Aorta (tissue), 5 donors: ENCODE measurements at regions not wholly inside any gene's neighbourhood (a gene's known extent, or its start where the extent isn't known, plus 50 kb on each side); places are given as distances from the start of the nearest gene placed in this dataset.

ENCODE experiments used
- ATAC-seq: fragments of 200-7000 bp; cut with Tn5 transposase; one replicate; pipeline ENCODE4 v1.9.1; 2022; ENCODE audit warnings: moderate library complexity; ENCODE audit not compliant: low FRiP score
- DNase-seq, 2 donors: peaks; one replicate each; pipeline ENCODE4 v3.0.0-alpha.2; 2020
- H3K27ac ChIP-seq, 2 donors: one replicate each; pipeline ENCODE4 v1.5.1; 2013; ENCODE audit warnings: low read length in 2 of 2, mild to moderate bottlenecking in 2 of 2, moderate library complexity in 2 of 2, control low read depth in 1 of 2, inconsistent platforms in 1 of 2, low read depth in 1 of 2
- H3K27me3 ChIP-seq, 2 donors: one replicate each; pipeline ENCODE4 v1.6.1; 2013; ENCODE audit warnings: control low read depth in 1 of 2, low read length in 1 of 2, mild to moderate bottlenecking in 1 of 2, moderate library complexity in 1 of 2; ENCODE audit not compliant: insufficient read depth in 2 of 2, control insufficient read depth in 1 of 2
- H3K36me3 ChIP-seq, 2 donors: one replicate each; pipeline ENCODE4 v1.6.1; 2013; ENCODE audit warnings: control low read depth in 1 of 2, low read length in 1 of 2, mild to moderate bottlenecking in 1 of 2; ENCODE audit not compliant: insufficient read depth in 2 of 2, control insufficient read depth in 1 of 2
- H3K4me1 ChIP-seq, 2 donors: one replicate each; pipeline ENCODE4 v1.6.1; 2013; ENCODE audit warnings: low read length in 2 of 2, control low read depth in 1 of 2, mild to moderate bottlenecking in 1 of 2, moderate library complexity in 1 of 2; ENCODE audit not compliant: insufficient read depth in 2 of 2, control insufficient read depth in 1 of 2
- H3K4me3 ChIP-seq, 2 donors: one replicate each; pipeline ENCODE4 v1.5.1; 2013; ENCODE audit warnings: low read length in 2 of 2, control low read depth in 1 of 2, mild to moderate bottlenecking in 1 of 2
- H3K9me3 ChIP-seq: one replicate; pipeline ENCODE4 v1.6.1; 2013; ENCODE audit warnings: mild to moderate bottlenecking, low read length; ENCODE audit not compliant: control insufficient read depth
- WGBS, 2 donors: extraction: QIAGEN DNeasy Blood & Tissue Kit; methylation state at CpG; one replicate each; pipeline ENCODE4 v1.1.7; 2013; 5-methylcytosine and 5-hydroxymethylcytosine counted together
- intact Hi-C, 2 donors: fragments of 100-400 bp; cut with DNase I; formaldehyde crosslinking; loops; one replicate each; pipeline versions ENCODE4 v1.14.2 to v1.15.0; 2022
- donor health status: healthy with polysubstance abuse.
- donor health status: Bipolar disorder and iron deficiency.
- donor health status: DM: no; HTN: no; CAD: no.
- donor health status: DM: no; HTN: no; CAD: no.
- donor health status: DM: yes; HTN: yes; CAD: no.

DNA sequence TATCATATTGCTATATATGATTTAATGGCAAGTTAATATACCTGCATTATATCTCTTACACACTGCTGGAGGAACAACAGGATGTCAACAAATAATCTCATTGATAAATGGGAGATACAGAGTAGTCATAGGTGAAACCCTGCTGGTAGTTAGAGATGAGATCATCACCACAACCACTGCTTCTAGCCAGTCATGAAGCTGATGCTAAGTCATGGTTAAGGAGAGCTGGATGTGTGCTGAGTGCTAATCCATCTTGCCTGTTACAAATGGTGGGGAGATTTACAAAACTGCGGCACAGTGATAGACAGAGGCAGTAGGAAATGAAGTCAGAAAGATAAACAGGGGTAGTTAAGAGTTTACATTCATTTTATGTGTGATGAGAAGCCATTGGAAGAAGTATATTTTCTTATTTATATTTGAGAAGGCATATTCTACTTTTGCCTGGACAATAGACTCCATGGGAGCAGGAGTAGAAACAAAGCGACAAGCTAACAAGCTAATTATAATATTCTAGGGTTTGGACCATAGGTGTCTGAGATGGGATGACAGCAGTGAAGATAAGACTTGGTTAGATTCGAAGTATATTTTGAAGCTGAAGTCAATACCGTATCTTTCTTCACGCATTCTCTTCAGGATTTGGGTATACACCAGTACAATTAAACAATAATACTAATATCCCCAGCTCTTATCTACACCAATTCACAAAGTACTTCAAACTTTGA, 78.0 kb upstream of the TRPC4 start:
- H3K9me3 ChIP-seq: no peaks in the 10 kb centered on the region
- intact Hi-C loops: no loop called here
- H3K36me3 ChIP-seq: no peaks in the 10 kb centered on the region
- no peak for ATAC-seq
- H3K27me3 ChIP-seq: no peaks in the 10 kb centered on the region
- no peak overlapping the region for H3K27ac ChIP-seq
- no peaks in the 10 kb centered on the region for H3K4me1 ChIP-seq
- H3K4me3 ChIP-seq: no peak overlapping the region
- no peak for DNase-seq
- 90 to 92% methylated on average over 5 of the region's 5 CpGs for WGBS, 2 donors

DNA sequence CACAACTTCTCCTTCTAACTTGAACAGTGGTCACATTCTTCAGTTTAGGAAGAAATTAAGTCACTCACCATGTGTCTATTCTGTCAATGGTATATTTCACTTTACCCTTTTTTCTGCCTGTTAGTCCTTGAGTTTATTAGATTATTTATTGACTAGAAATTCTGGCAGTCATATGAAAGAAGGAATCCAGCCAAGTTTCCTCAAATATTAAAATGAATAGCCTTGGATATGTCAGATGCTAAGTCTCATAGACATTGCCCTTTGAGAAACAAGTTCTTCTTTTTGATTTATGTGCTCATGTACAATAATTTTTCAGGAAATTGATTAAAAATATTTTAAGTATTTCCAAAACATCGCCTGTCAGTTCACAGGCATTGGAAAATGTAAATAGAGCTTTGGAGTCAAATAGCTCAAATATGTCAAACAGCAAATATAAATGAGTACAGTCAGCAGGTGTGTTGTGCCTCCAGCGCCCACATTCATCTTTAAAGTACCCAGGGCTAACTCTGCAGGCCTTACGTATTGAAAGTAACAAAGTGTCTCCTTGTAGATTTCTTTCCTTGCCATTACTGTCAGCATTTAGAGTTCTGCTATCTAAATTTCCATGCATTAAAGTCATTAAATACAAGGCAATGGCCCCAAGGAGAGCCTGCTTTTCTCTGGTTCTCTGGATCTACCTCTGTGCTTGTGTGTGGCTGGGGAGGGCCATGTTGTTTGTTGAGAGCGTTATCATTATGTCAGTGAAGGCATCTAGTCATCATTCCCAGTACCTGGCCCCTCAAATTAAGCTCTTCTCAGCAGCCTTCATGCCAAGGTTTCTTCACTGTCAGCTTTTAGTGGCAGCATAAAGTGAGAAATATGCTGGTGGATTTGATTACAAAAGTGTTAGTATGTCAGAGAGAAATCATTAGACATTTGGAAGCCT, 76.3 kb upstream of the TRPC4 start:
- DNase-seq (no peak), ATAC-seq (no peak)
- no peak overlapping the region for H3K4me3 ChIP-seq
- H3K27ac ChIP-seq: no peak overlapping the region
- no peaks in the 10 kb centered on the region for H3K4me1 ChIP-seq
- H3K27me3 ChIP-seq: no peaks in the 10 kb centered on the region
- H3K36me3 ChIP-seq: no peaks in the 10 kb centered on the region
- no peaks in the 10 kb centered on the region for H3K9me3 ChIP-seq
- intact Hi-C loops: no loop called here
- WGBS, 2 donors: 64 to 85% methylated on average over 4 of the region's 4 CpGs

DNA sequence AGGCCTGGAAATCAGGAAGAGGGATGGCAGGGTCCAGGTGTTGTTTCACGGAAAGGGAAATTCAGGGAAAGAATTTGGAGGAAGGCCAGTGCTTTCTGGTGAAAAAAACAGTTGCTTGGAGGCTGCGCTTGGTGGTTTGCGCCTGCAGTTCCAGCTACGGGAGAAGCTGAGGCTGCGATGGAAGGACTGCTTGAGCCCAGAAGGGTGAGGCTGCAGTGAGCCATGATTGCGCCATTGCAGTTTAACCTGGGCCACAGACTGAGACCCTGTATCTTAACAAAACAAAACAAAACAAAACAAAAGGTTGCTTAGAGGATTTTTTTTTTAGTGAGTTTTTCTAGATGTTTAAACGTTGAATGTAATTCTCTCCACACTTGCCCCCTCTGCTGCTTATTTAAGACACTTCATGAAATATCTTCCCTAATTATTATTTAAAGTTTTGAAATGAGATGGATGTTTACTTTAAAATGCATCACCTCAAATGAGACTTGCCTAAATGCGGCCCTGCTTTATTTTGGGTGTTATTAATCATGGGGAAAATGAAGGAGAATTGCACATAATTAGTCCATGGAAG, 75.4 kb upstream of the TRPC4 start:
- Histone ChIP-seq H3K36me3 (no peaks in the 10 kb centered on the region), H3K9me3 (no peaks in the 10 kb centered on the region), H3K4me3 (no peak overlapping the region), H3K27ac (no peak overlapping the region), H3K27me3 (no peaks in the 10 kb centered on the region), H3K4me1 (no peaks in the 10 kb centered on the region)
- WGBS, 2 donors: 71 to 75% methylated on average over 8 of the region's 8 CpGs
- no peak for ATAC-seq
- DNase-seq: no peak
- intact Hi-C loops: no loop called here

DNA sequence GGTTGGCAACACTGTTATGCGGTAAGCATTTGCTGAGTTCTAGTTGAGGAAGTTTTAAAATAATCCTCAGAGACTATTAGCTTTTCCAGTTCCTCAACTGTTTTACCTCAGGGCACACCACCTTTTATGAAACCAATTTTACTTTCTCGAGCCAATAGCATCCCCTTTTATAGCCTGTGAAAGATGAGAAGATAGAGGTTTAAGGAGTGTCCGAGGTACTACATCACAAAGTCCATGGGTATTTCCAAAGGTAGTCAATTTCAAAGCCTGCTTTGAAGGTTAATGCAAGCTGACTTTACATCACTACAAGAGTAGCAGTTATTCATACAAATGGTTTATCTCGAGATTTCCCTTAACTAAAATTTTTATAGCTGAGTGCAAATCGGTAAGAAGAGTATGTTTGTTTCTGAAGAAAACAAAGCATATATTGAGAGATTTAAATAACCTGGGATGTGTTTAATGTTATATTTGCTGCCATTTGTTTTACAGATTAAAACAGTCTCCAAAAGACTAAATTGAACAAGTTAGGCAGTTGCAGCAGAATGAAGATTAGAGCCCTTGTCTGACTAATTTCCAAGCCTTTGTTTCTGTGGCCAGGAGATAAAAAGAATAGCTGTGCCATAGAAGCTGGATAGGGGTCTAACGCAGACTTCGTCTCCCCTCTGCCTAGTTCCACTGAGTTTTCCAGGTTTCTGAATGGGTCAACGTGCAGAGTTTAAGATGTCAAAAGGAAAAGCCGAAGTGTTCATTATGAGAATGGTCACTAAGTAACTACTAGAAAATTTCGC, 74.7 kb upstream of the TRPC4 start:
- no peak for DNase-seq
- Histone ChIP-seq H3K27me3 (no peaks in the 10 kb centered on the region), H3K4me3 (no peak overlapping the region), H3K4me1 (no peaks in the 10 kb centered on the region), H3K9me3 (no peaks in the 10 kb centered on the region), H3K27ac (no peak overlapping the region), H3K36me3 (no peaks in the 10 kb centered on the region)
- no peak for ATAC-seq
- intact Hi-C loops: no loop called here
- 83 to 86% methylated on average over 10 of the region's 10 CpGs for WGBS, 2 donors

DNA sequence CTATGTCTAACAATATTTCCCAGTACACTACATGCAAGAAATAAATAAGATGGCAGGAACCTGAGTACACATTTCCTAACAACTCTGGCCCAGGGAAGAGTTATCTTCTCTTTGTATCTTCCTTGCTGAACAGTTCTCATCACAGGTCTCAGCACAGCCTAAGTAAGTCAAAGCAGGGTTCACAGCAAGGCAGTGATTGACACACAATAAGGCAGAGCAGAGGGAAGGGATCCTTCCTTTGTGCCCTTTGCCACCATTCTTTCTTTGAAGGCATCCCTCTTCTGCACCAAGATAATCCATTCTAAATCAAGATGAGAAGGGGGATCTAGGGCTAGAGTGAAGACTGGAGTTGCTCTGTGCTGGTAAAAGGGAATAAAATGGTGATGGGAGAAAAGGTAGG, 73.4 kb upstream of the TRPC4 start:
- no peak for DNase-seq
- no peaks in the 10 kb centered on the region for H3K36me3 ChIP-seq
- no peaks in the 10 kb centered on the region for H3K4me1 ChIP-seq
- no peaks in the 10 kb centered on the region for H3K27me3 ChIP-seq
- H3K4me3 ChIP-seq: no peak overlapping the region
- H3K27ac ChIP-seq: no peak overlapping the region
- H3K9me3 ChIP-seq: no peaks in the 10 kb centered on the region
- no peak for ATAC-seq
- intact Hi-C loops: no loop called here

DNA sequence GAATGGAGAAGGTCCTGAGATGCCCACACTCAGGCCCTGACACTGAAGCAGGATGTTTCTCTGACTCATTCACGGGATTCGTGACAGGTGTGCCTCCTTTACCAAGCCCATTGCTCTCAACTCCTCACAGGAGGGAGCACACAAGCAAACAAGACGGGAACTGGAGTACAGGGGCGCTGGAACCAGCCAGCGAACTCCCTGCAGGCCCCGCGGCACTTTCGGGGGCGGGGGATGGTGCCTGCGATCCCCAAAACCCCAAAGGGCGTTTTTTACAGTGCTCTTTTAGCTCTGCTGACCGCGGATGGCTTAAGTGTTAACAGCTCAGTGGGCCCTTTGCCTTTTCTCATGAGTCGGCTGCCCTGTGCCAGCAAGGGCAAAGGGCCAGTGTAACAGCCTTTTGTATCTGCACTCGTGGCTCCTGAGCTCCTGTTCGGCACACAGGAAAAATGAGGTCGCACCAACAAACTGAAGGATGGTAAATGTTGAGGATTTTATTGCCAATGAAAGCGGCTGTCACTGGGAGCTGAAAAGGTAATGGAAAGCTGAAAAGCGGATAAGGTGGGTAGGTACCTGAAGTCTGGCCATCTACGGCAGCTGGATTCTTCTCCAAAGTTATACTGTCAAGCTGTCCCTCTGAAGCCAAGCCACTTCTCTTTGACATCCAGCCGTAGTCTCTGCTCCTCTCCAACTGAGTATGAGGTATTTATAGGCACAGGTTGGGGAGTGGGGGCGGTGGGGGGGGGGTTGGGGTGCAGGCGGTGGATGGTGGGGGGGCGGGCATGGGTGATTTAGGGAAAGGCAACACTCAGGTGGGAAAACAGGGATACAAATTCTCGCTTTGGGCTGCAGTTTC, 65.0 kb upstream of the TRPC4 start:
- no peaks in the 10 kb centered on the region for H3K36me3 ChIP-seq
- no peaks in the 10 kb centered on the region for H3K9me3 ChIP-seq
- H3K4me1 ChIP-seq: no peaks in the 10 kb centered on the region
- WGBS, 2 donors: 76 to 81% methylated on average over 25 of the region's 25 CpGs
- H3K27ac ChIP-seq: no peak overlapping the region
- DNase-seq: no peak
- intact Hi-C loops: no loop called here
- no peak overlapping the region for H3K4me3 ChIP-seq
- no peak for ATAC-seq
- no peaks in the 10 kb centered on the region for H3K27me3 ChIP-seq

DNA sequence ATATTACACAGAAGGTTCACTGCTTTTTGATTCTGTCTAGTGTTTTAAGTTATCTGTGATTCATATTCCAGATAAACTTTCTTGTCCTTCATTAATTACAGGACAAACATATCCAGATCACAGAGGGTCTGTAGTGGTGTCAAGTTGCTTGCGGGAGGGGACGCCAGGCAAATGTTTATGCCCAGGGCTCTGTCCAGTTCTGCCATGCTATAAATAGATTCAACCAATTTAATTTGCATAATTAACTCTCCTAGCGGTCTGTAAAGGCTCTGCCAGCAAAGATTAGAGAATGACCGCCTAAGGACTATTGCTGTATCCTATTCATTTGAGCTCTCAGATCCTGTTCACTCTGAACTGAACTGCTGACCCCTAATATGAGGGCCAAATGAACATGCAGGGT, 59.7 kb upstream of the TRPC4 start:
- ATAC-seq: no peak
- intact Hi-C loops: no loop called here
- H3K4me3 ChIP-seq: no peak overlapping the region
- no peak overlapping the region for H3K27ac ChIP-seq
- no peaks in the 10 kb centered on the region for H3K27me3 ChIP-seq
- no peaks in the 10 kb centered on the region for H3K9me3 ChIP-seq
- WGBS, 2 donors: 60 to 64% methylated on average over 4 of the region's 4 CpGs
- no peak for DNase-seq
- H3K4me1 ChIP-seq: no peaks in the 10 kb centered on the region
- H3K36me3 ChIP-seq: no peaks in the 10 kb centered on the region

DNA sequence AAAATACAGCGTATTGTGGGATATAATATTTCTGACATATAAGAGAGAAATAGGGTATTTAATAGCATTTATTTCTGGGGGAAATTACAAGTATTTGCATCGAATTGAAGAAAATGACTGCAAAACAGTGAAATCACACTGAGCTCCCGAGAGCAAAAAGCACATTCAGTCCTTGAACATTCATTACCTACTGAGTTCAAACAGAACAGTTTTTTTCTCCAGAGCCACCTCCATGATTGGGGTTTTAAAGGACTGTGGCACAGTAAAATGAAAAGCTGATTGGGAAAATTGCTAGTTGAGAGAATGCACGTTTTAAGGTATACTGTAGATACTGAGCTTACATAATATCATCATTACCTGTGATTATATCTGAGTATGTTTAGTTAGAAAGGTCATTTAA, 58.0 kb upstream of the TRPC4 start:
- 81 to 82% methylated on average over 4 of the region's 4 CpGs for WGBS, 2 donors
- DNase-seq (no peak), ATAC-seq (no peak)
- no peaks in the 10 kb centered on the region for H3K4me1 ChIP-seq
- no peaks in the 10 kb centered on the region for H3K36me3 ChIP-seq
- H3K27ac ChIP-seq: no peak overlapping the region
- intact Hi-C loops: no loop called here
- no peaks in the 10 kb centered on the region for H3K9me3 ChIP-seq
- no peaks in the 10 kb centered on the region for H3K27me3 ChIP-seq
- H3K4me3 ChIP-seq: no peak overlapping the region
